GM12872 (cell line): ENCODE measurements at regions not wholly inside any gene's neighbourhood (a gene's known extent, or its start where the extent isn't known, plus 50 kb on each side); places are given as distances from the start of the nearest gene placed in this dataset.

ENCODE experiments used
- CTCF ChIP-seq: IDR thresholded peaks from 3 replicates; pipeline ENCODE4 v1.5.1; 2011; ENCODE audit warnings: low read depth, mild to moderate bottlenecking, low read length, moderate library complexity; ENCODE audit not compliant: insufficient read depth

- TF ChIP-seq CTCF: no peak
These were observed 132.6 kb downstream of the LCA5 start for GRCh38 chr6:79404677-79405076.

DNA sequence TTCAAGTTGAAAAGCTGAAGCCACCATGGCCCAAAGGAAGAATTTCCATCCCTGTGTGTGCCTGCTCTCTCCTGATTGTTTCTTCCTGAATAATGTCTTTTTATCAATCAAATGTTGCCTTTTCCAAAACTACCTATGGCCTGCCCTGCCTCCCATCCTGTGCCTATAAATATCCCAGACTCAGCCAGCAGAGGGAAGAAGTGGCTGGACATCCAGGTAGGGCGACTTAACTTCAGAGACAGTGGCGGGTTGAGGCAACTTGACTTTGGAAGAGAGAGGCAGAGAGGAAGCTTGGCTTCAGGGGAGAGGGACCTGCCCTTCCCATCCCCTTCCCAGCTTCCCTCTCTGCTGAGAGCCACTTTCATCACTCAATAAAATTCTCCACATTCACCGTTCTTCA, 133.0 kb downstream of the LCA5 start:
- no peak for TF ChIP-seq CTCF

- no peak for TF ChIP-seq CTCF
These were observed 133.7 kb downstream of the LCA5 start for GRCh38 chr6:79403563-79403962.

GRCh38 chr6:79403086-79403485, 134.1 kb downstream of the LCA5 start:
- no peak for TF ChIP-seq CTCF

GRCh38 chr6:79399499-79399898, 137.7 kb downstream of the LCA5 start:
- TF ChIP-seq CTCF: no peak

DNA sequence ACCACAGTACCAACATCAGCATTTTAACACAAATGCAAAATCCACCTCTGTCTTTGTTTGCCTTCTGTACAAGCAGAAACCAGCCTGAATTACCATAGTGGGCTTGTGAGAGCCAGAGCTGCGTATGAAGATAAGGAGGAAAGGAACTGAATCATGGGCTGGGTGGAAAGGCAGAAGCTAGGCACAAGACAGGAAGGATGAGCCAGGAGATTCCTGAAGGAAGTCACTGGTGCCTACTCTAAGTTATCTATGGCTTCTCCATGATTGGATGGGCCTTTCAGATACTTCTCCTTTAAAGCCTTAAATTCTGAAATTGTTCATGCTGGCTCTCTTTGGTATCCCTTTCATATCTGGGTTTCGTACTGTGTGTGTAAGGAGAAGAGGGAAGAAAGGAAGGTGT, 140.6 kb downstream of the LCA5 start:
- no peak for TF ChIP-seq CTCF

DNA sequence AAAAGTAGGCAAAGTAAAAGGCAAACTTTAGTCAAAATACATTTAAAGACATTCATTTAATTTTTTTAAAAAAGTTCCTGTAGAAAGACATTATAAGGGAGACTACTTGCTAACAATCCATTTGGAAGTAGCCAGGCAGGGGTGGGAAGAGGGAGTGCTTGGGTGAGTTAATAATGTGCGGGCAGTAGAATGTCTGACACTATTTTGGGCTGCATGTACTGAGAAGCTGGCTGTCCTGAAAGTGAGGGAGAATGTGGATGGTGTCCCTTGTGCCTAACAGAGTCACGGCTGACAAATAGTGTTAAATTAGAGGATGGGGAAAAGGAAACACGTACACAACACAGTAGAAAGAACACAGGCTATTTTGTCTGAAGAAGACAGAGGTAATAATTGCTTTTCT, 142.5 kb downstream of the LCA5 start:
- no peak for TF ChIP-seq CTCF

DNA sequence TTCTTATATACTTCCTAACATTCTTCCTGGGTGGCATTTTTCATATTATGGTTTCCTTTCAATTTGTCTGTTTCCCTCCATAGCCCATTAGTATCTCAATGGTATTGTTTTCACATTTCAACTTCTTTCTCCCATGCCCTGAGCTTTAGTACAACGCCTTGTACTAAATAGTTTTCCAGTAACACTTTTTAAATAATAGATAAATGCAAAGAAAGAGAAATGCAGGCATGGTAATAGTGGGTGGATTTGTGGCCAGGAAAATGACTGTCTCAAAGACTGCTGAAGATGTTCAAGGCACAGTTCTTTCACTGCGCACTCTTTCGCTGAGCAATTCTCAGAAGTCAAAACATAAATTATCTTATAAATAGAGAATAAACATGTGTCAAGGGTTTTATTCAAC, 145.1 kb downstream of the LCA5 start:
- TF ChIP-seq CTCF: no peak
